Calu3 (cell line): ENCODE measurements at regions not wholly inside any gene's neighbourhood (a gene's known extent, or its start where the extent isn't known, plus 50 kb on each side); places are given as distances from the start of the nearest gene placed in this dataset.

Source experiments
- BruUV-seq: library from RNA; stranded (reverse); fragments of 400-500 nt; replicated peaks from 2 replicates; lab custom pipeline; 2021; lab: Mats Ljungman, UMichigan
- CTCF ChIA-PET: fragments of 300-600 bp; sonication (Branson Sonifier 250); formaldehyde crosslinking; loops from one replicate; lab custom pipeline; 2022; ENCODE audit warnings: antibody characterized with exemption; lab: Charles Lee
- DNase-seq: peaks from one replicate; pipeline ENCODE4 v3.0.0; 2022
- H3K27ac Mint-ChIP-seq: one replicate; pipeline ENCODE4 v1.8.0; 2022; ENCODE audit warnings: mixed read lengths; ENCODE audit not compliant: unreplicated experiment
- H3K27me3 Mint-ChIP-seq: one replicate; pipeline ENCODE4 v1.8.0; 2022; ENCODE audit warnings: mixed read lengths; ENCODE audit not compliant: unreplicated experiment
- H3K36me3 Mint-ChIP-seq: one replicate; pipeline ENCODE4 v1.8.0; 2022; ENCODE audit warnings: mild to moderate bottlenecking, moderate library complexity, mixed read lengths; ENCODE audit not compliant: insufficient read depth, unreplicated experiment
- H3K4me1 Mint-ChIP-seq: one replicate; pipeline ENCODE4 v1.8.0; 2022; ENCODE audit warnings: mild to moderate bottlenecking, low read depth, mixed read lengths; ENCODE audit not compliant: unreplicated experiment
- H3K4me3 Mint-ChIP-seq: one replicate; pipeline ENCODE4 v1.8.0; 2022; ENCODE audit warnings: mild to moderate bottlenecking, low read depth, moderate library complexity, mixed read lengths; ENCODE audit not compliant: unreplicated experiment
- H3K9me3 Mint-ChIP-seq: one replicate; pipeline ENCODE4 v1.8.0; 2022; ENCODE audit warnings: low read depth, mixed read lengths; ENCODE audit not compliant: unreplicated experiment
- CTCF ChIP-seq: fragments of 200-600 bp; IDR thresholded peaks from one replicate; pipeline ENCODE4 v1.8.0; 2022; ENCODE audit warnings: antibody characterized with exemption; ENCODE audit not compliant: unreplicated experiment
- intact Hi-C: fragments of 100-400 bp; cut with micrococcal nuclease; formaldehyde crosslinking; loops from one replicate; pipeline ENCODE4 v1.10.0; 2022; ENCODE audit not compliant: unreplicated experiment

- CTCF ChIA-PET: no interaction called here
- Mint-ChIP-seq H3K27me3 (no peaks in the 10 kb centered on the region), H3K4me1 (no peaks in the 10 kb centered on the region), H3K9me3 (peaks cover 3% of the 10 kb centered on the region), H3K4me3 (no peak overlapping the region), H3K36me3 (no peaks in the 10 kb centered on the region), H3K27ac (no peak overlapping the region)
- BruUV-seq: no TSS peak
- TF ChIP-seq CTCF: no peak
- DNase-seq: no peak
- intact Hi-C loops: no loop called here
These were observed 1368.2 kb downstream of the STIM2 start for GRCh38 chr4:28228561-28229491.

GRCh38 chr4:28232376-28232775 is 1371.7 kb downstream of the STIM2 start:
- no peak for TF ChIP-seq CTCF
- Mint-ChIP-seq H3K4me1 (no peaks in the 10 kb centered on the region), H3K27ac (no peak overlapping the region), H3K36me3 (no peaks in the 10 kb centered on the region), H3K27me3 (no peaks in the 10 kb centered on the region), H3K4me3 (no peak overlapping the region), H3K9me3 (no peaks in the 10 kb centered on the region)
- no TSS peak for BruUV-seq
- CTCF ChIA-PET: no interaction called here
- DNase-seq: no peak
- intact Hi-C loops: no loop called here

GRCh38 chr4:28232951-28233350 is 1372.3 kb downstream of the STIM2 start:
- no peak for TF ChIP-seq CTCF
- Mint-ChIP-seq H3K9me3 (no peaks in the 10 kb centered on the region), H3K27ac (no peak overlapping the region), H3K36me3 (no peaks in the 10 kb centered on the region), H3K27me3 (no peaks in the 10 kb centered on the region), H3K4me3 (no peak overlapping the region), H3K4me1 (no peaks in the 10 kb centered on the region)
- no peak for DNase-seq
- no TSS peak for BruUV-seq
- CTCF ChIA-PET: no interaction called here
- intact Hi-C loops: no loop called here

- no TSS peak for BruUV-seq
- Mint-ChIP-seq H3K4me1 (no peaks in the 10 kb centered on the region), H3K4me3 (no peak overlapping the region), H3K9me3 (peaks cover 3% of the 10 kb centered on the region), H3K27ac (no peak overlapping the region), H3K27me3 (no peaks in the 10 kb centered on the region), H3K36me3 (no peaks in the 10 kb centered on the region)
- TF ChIP-seq CTCF: no peak
- intact Hi-C loops: no loop called here
- CTCF ChIA-PET: no interaction called here
- DNase-seq: no peak
These were observed 1373.1 kb downstream of the STIM2 start for GRCh38 chr4:28233724-28234123.
